ENCODE measurements at regions not wholly inside any gene's neighbourhood (a gene's known extent, or its start where the extent isn't known, plus 50 kb on each side); places are given as distances from the start of the nearest gene placed in this dataset.
A peak's percentile ranks its signal among the peaks of the same experiment; 100 is the strongest.

GRCh38 chr1:238306411-238306810 is 415.7 kb upstream of the ZP4 start:
- H3K27ac ChIP-seq (ENCODE audit: insufficient read length, low read depth, low read length), result no peak overlapping the region
- H3K4me1 Mint-ChIP-seq, result no peaks in the 10 kb centered on the region; a peak in 1 of 4 replicates
- no peaks in the 10 kb centered on the region; a peak in 2 of 7 replicates for H3K36me3 Mint-ChIP-seq (ENCODE audit: insufficient read depth in 1 of 3, low read depth in 3 of 3)
- WGBS (ENCODE audit: extremely low coverage, insufficient read length, low lambda C conversion rate), result no CpG with 5 or more reads among the region's 1 CpG
- H3K14ac ChIP-seq (ENCODE audit: insufficient read depth, low read length), result no peak overlapping the region
- H4K5ac ChIP-seq (ENCODE audit: insufficient read length, low read depth, low read length), result no peak overlapping the region
- no peak for DNase-seq
- no peak overlapping the region for H3K56ac ChIP-seq (ENCODE audit: insufficient read length, low read depth, low read length)
- H2BK120ac ChIP-seq (ENCODE audit: low read depth, low read length, poor library complexity, severe bottlenecking), result no peak overlapping the region
- H4K91ac ChIP-seq (ENCODE audit: insufficient read length, low read depth, low read length), result no peak overlapping the region
- no peak overlapping the region for H4K8ac ChIP-seq (replicated peaks; ENCODE audit: insufficient read length, low read depth, low read length)
- no peak overlapping the region for H3K9ac ChIP-seq (ENCODE audit: extremely low read depth, insufficient read length, low read length)
- no peak for TF ChIP-seq CTCF (conservative IDR thresholded peaks at IDR 0.05)
- H3K79me1 ChIP-seq (ENCODE audit: insufficient read depth, low read depth, low read length, poor library complexity, severe bottlenecking), result no peaks in the 10 kb centered on the region
- H3K4me2 ChIP-seq (ENCODE audit: insufficient read depth, insufficient read length, low read length), result no peak overlapping the region
- no peaks in the 10 kb centered on the region; the same call in 1 of the 2 replicates for H3K27me3 Mint-ChIP-seq (ENCODE audit: low read depth)
- no peaks in the 10 kb centered on the region for H4K20me1 ChIP-seq (ENCODE audit: control insufficient read depth, insufficient read depth, insufficient read length)
- H3K79me2 ChIP-seq (ENCODE audit: insufficient read depth, low read length), result no peaks in the 10 kb centered on the region
- no peak overlapping the region for H2BK12ac ChIP-seq (ENCODE audit: insufficient read length, low read depth, low read length)
- no peak overlapping the region for H2BK5ac ChIP-seq (ENCODE audit: insufficient read length, low read length)
- no peak overlapping the region for H3K18ac ChIP-seq (ENCODE audit: insufficient read length, low read depth, low read length)
- H3T11ph ChIP-seq (ENCODE audit: low read length), result no peak overlapping the region
- H2AK5ac ChIP-seq (ENCODE audit: insufficient read length, low read length), result no peak overlapping the region
- H2AFZ ChIP-seq (ENCODE audit: low read length), result no peak overlapping the region
- no peak overlapping the region for H2BK20ac ChIP-seq (ENCODE audit: low read depth, low read length, poor library complexity, severe bottlenecking)
- peaks cover 0 to 2% of the 10 kb centered on the region in 2 experiments; a peak in 3 of 5 replicates for H3K9me3 Mint-ChIP-seq
- no peaks in the 10 kb centered on the region for H3K4me1 ChIP-seq (ENCODE audit: insufficient read depth, low read length)
- H3K23me2 ChIP-seq (ENCODE audit: insufficient read length, low read depth, low read length, poor library complexity, severe bottlenecking), result no peaks in the 10 kb centered on the region
- no peak overlapping the region for H2BK15ac ChIP-seq (ENCODE audit: low read depth, low read length)
- no peak overlapping the region for H3K4me3 Mint-ChIP-seq
- H3K4ac ChIP-seq (ENCODE audit: low read depth, low read length), result no peak overlapping the region
- no peaks in the 10 kb centered on the region for H3K9me3 ChIP-seq (ENCODE audit: control insufficient read depth, low read depth, low read length)
- no peaks in the 10 kb centered on the region for H3K27me3 ChIP-seq (ENCODE audit: insufficient read depth, low read length)
- H3K27ac Mint-ChIP-seq, result 0 out of 7 replicates have a peak overlapping the region, but pooled peaks of 1 of the 3 experiments have one; percentile 4
- no peak overlapping the region for H3K23ac ChIP-seq (ENCODE audit: insufficient read length, low read depth, low read length)
